Prostate gland (tissue), 2 donors: ENCODE measurements at regions not wholly inside any gene's neighbourhood (a gene's known extent, or its start where the extent isn't known, plus 50 kb on each side); places are given as distances from the start of the nearest gene placed in this dataset.

Experiments used
- CTCF ChIP-seq, 4 experiments: fragments of 200-600 bp in 2 of 4; fragments of 450-650 bp in 2 of 4; sonication (generic) in 2 of 4; IDR thresholded peaks; 1 replicate in 3 of 4; 2 replicates in 1 of 4; pipeline ENCODE4 v1.5.1; 2016 to 2019; ENCODE audit warnings: antibody characterized with exemption in 4 of 4, mild to moderate bottlenecking in 2 of 4, moderate library complexity in 2 of 4
- POLR2A ChIP-seq: fragments of 450-650 bp; IDR thresholded peaks from one replicate; pipeline ENCODE4 v1.6.1; 2016; ENCODE audit warnings: antibody characterized with exemption, mild to moderate bottlenecking
- POLR2AphosphoS5 ChIP-seq: sonication (generic); formaldehyde crosslinking; IDR thresholded peaks from one replicate; pipeline ENCODE4 v1.6.1; 2017; ENCODE audit warnings: antibody characterized with exemption

GRCh38 chr6:79755967-79756366 is 124.8 kb downstream of the SH3BGRL2 start:
- no peak for TF ChIP-seq CTCF (IDR thresholded peaks at IDR 0.05)
- TF ChIP-seq POLR2AphosphoS5, result no peak
- TF ChIP-seq POLR2A, result no peak
